ENCODE measurements at regions not wholly inside any gene's neighbourhood (a gene's known extent, or its start where the extent isn't known, plus 50 kb on each side); places are given as distances from the start of the nearest gene placed in this dataset.

- FAIRE-seq: no peak
- Histone ChIP-seq H3K4me2 (ENCODE audit: insufficient read depth, low read length) (no peak overlapping the region), H4K20me1 (replicated peaks; ENCODE audit: control insufficient read depth, extremely low read depth, insufficient read depth, low read length) (no peaks in the 10 kb centered on the region), H2AFZ (ENCODE audit: low read depth, low read length) (no peak overlapping the region), H3K27ac (ENCODE audit: insufficient read depth, low read depth, low read length) (no peak overlapping the region), H3K4me3 (replicated peaks in 1 of 3; ENCODE audit: insufficient read depth in 1 of 3, low read depth in 1 of 3, low read length in 3 of 3) (no peak overlapping the region), H3K79me2 (ENCODE audit: control insufficient read depth, insufficient read depth, low read length) (no peaks in the 10 kb centered on the region), H3K9me3 (replicated peaks; ENCODE audit: control insufficient read depth, insufficient read depth, low read length) (no peaks in the 10 kb centered on the region), H3K27me3 (ENCODE audit: control insufficient read depth in 2 of 2, insufficient read depth in 2 of 2, low read length in 2 of 2) (peaks cover 0 to 3% of the 10 kb centered on the region in 2 experiments), H3K4me1 (ENCODE audit: control insufficient read depth, extremely low read depth, insufficient read depth, low read length) (no peaks in the 10 kb centered on the region), H3K9me1 (replicated peaks; ENCODE audit: control insufficient read depth, extremely low read depth, insufficient read depth, low read length) (no peaks in the 10 kb centered on the region), H3K36me3 (ENCODE audit: control insufficient read depth in 2 of 2, extremely low read depth in 1 of 2, insufficient read depth in 2 of 2, low read length in 2 of 2) (no peaks in the 10 kb centered on the region), H3K9ac (replicated peaks; ENCODE audit: extremely low read depth, insufficient read depth, low read length) (no peak overlapping the region)
- ChIA-PET POLR2A (no interaction called here), CTCF (interaction anchor here (1.2 kb wide), 1 partner anchor 8 kb away, joined by 9 read pairs; no protein-coding TSS in a partner anchor)
- dilution Hi-C loops (cut with MboI; ENCODE audit: extremely low pct_ligation_motif_present, low sequenced_read_pairs) (no loop called here), intact Hi-C loops (cut with micrococcal nuclease) (no loop called here)
- TF ChIP-seq JUN (IDR thresholded peaks at IDR 0.05; ENCODE audit: borderline replicate concordance, insufficient read depth, insufficient read length, low read depth) (no peak), MYC (IDR thresholded peaks at IDR 0.05; ENCODE audit: low read depth, low read length) (no peak), POLR2AphosphoS5 (IDR thresholded peaks at IDR 0.05; ENCODE audit: insufficient read depth, low read depth, low read length) (no peak), CTCF (IDR thresholded peaks at IDR 0.05; ENCODE audit: extremely low read depth in 1 of 2, insufficient read depth in 1 of 2, low read depth in 1 of 2, low read length in 2 of 2) (no peak)
- no TSS peak for BruUV-seq (replicated peaks)
- DNase-seq (ENCODE audit: low read depth, low spot score): no peak
Measured at GRCh38 chr11:112563808-112564207, 303.1 kb upstream of the PLET1 start.

GRCh38 chr11:112564228-112564955 is 303.7 kb upstream of the PLET1 start:
- Histone ChIP-seq H2AFZ (ENCODE audit: low read depth, low read length) (no peak overlapping the region), H3K9me1 (replicated peaks; ENCODE audit: control insufficient read depth, extremely low read depth, insufficient read depth, low read length) (no peaks in the 10 kb centered on the region), H4K20me1 (replicated peaks; ENCODE audit: control insufficient read depth, extremely low read depth, insufficient read depth, low read length) (no peaks in the 10 kb centered on the region), H3K36me3 (ENCODE audit: control insufficient read depth in 2 of 2, extremely low read depth in 1 of 2, insufficient read depth in 2 of 2, low read length in 2 of 2) (no peaks in the 10 kb centered on the region), H3K4me1 (ENCODE audit: control insufficient read depth, extremely low read depth, insufficient read depth, low read length) (no peaks in the 10 kb centered on the region), H3K27ac (ENCODE audit: insufficient read depth, low read depth, low read length) (no peak overlapping the region), H3K9me3 (replicated peaks; ENCODE audit: control insufficient read depth, insufficient read depth, low read length) (no peaks in the 10 kb centered on the region), H3K4me2 (ENCODE audit: insufficient read depth, low read length) (no peak overlapping the region), H3K9ac (replicated peaks; ENCODE audit: extremely low read depth, insufficient read depth, low read length) (no peak overlapping the region), H3K79me2 (ENCODE audit: control insufficient read depth, insufficient read depth, low read length) (no peaks in the 10 kb centered on the region), H3K4me3 (replicated peaks in 1 of 3; ENCODE audit: insufficient read depth in 1 of 3, low read depth in 1 of 3, low read length in 3 of 3) (no peak overlapping the region), H3K27me3 (ENCODE audit: control insufficient read depth in 2 of 2, insufficient read depth in 2 of 2, low read length in 2 of 2) (peaks cover 0 to 4% of the 10 kb centered on the region in 2 experiments)
- CTCF ChIA-PET: interaction anchor here (1.2 to 1.9 kb wide), 2 partner anchors 9 to 24 kb away, joined by 8 to 9 read pairs; no protein-coding TSS in a partner anchor
- FAIRE-seq (no peak), DNase-seq (ENCODE audit: low read depth, low spot score) (no peak)
- intact Hi-C loops (cut with micrococcal nuclease): no loop called here
- BruUV-seq (replicated peaks): no TSS peak
- no peak for TF ChIP-seq EZH2 (IDR thresholded peaks at IDR 0.05; ENCODE audit: borderline replicate concordance, low read depth, low read length, severe bottlenecking)
- TF ChIP-seq MAX (IDR thresholded peaks at IDR 0.05; ENCODE audit: insufficient read depth, insufficient read length): no peak
- no peak for TF ChIP-seq MYC (IDR thresholded peaks at IDR 0.05; ENCODE audit: low read depth, low read length)
- POLR2A ChIA-PET: no interaction called here
- dilution Hi-C loops (cut with MboI; ENCODE audit: extremely low pct_ligation_motif_present, low sequenced_read_pairs): no loop called here
